Activated naive CD8-positive, alpha-beta T cell treated with anti-CD3 and anti-CD28 coated beads for 36 hours (primary cell): ENCODE measurements at regions not wholly inside any gene's neighbourhood (a gene's known extent, or its start where the extent isn't known, plus 50 kb on each side); places are given as distances from the start of the nearest gene placed in this dataset.

Experiments used
- DNase-seq: peaks from one replicate; pipeline ENCODE4 v3.0.0; 2021
- H3K27ac Mint-ChIP-seq: one replicate; pipeline ENCODE4 v1.8.0; 2022; ENCODE audit warnings: mild to moderate bottlenecking, moderate library complexity, mixed read lengths
- H3K27me3 Mint-ChIP-seq: one replicate; pipeline ENCODE4 v1.8.0; 2022; ENCODE audit warnings: mild to moderate bottlenecking, mixed read lengths
- H3K36me3 Mint-ChIP-seq: one replicate; pipeline ENCODE4 v1.8.0; 2021; ENCODE audit warnings: mild to moderate bottlenecking, mixed read lengths
- H3K4me1 Mint-ChIP-seq: one replicate; pipeline ENCODE4 v1.8.0; 2021; ENCODE audit warnings: mixed read lengths
- H3K4me3 Mint-ChIP-seq: one replicate; pipeline ENCODE4 v1.8.0; 2022; ENCODE audit warnings: mild to moderate bottlenecking, moderate library complexity, mixed read lengths
- H3K9me3 Mint-ChIP-seq: one replicate; pipeline ENCODE4 v1.8.0; 2022; ENCODE audit warnings: mixed read lengths

DNA sequence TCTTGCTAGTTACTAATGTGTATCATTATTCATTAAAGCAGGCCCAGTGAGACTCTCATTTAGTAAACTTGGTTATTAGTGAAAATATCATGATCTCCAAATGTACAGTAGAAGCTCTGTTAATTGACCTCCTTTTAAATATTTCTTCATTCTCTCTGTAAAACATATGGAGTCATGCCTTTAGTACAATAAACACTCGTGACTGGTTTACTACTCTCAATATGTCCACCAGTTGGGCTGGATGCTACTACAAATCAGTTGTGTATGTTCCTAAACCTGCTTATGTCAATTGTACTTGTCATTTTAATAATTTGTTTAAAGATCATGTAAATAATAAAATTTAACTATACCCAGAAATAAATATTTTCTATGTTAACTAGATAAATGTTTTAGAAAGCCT lies 68.6 kb upstream of the COMTD1 start:
- no peak overlapping the region for H3K4me3 Mint-ChIP-seq
- H3K4me1 Mint-ChIP-seq, result no peaks in the 10 kb centered on the region
- peaks cover 2% of the 10 kb centered on the region for H3K9me3 Mint-ChIP-seq
- no peaks in the 10 kb centered on the region for H3K36me3 Mint-ChIP-seq
- H3K27ac Mint-ChIP-seq, result no peak overlapping the region
- no peaks in the 10 kb centered on the region for H3K27me3 Mint-ChIP-seq
- DNase-seq, result no peak

- Mint-ChIP-seq H3K36me3 (no peaks in the 10 kb centered on the region), H3K27me3 (no peaks in the 10 kb centered on the region), H3K4me3 (no peak overlapping the region)
These were observed 67.5 kb upstream of the COMTD1 start for GRCh38 chr10:75303045-75303777.

GRCh38 chr10:75302029-75302428 lies 66.3 kb upstream of the COMTD1 start:
- no peak for DNase-seq
- Mint-ChIP-seq H3K36me3 (no peaks in the 10 kb centered on the region), H3K4me3 (no peak overlapping the region), H3K9me3 (peaks cover 2% of the 10 kb centered on the region), H3K27ac (no peak overlapping the region), H3K4me1 (no peaks in the 10 kb centered on the region), H3K27me3 (no peaks in the 10 kb centered on the region)

More at GRCh38 chr10:75303045-75303777, 67.5 kb upstream of the COMTD1 start:
- H3K27ac Mint-ChIP-seq, result no peak overlapping the region
- DNase-seq, result no peak
- no peaks in the 10 kb centered on the region for H3K4me1 Mint-ChIP-seq
- peaks cover 2% of the 10 kb centered on the region for H3K9me3 Mint-ChIP-seq

DNA sequence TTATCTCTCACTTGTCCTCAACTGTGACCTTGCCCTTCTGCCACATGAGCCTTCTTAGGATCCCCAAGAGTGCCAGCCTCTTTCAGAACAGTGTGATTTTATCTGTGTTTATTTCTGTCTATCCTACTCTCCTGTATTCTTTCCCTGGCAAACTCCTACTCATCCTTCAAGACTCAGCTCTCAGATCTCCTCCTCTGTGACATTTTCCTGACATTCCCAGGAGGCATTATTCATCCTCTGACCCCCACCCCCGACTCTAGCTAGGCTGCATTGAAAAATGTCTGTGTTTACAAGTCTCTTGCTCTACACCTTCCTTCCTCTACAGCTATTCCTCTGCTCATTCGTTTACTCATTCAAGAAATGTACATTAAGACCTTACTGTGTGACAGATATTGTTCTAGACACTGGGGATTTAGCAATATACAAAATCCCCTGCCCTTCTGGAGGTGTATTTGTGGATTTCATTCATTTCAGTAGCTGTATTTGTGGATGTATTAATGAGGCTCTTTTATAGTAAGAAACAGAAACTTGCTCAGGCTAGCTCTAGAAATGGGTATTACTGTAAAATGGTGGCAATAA lies 61.4 kb upstream of the COMTD1 start:
- Mint-ChIP-seq H3K4me1 (no peaks in the 10 kb centered on the region), H3K27me3 (peaks cover 3% of the 10 kb centered on the region), H3K36me3 (no peaks in the 10 kb centered on the region), H3K4me3 (no peak overlapping the region), H3K9me3 (peaks cover 2% of the 10 kb centered on the region), H3K27ac (no peak overlapping the region)
- DNase-seq, result no peak

GRCh38 chr10:75295868-75296441 lies 60.2 kb upstream of the COMTD1 start:
- Mint-ChIP-seq H3K36me3 (no peaks in the 10 kb centered on the region), H3K9me3 (peaks cover 2% of the 10 kb centered on the region), H3K4me3 (no peak overlapping the region), H3K27me3 (peaks cover 3% of the 10 kb centered on the region), H3K27ac (no peak overlapping the region), H3K4me1 (no peaks in the 10 kb centered on the region)
- DNase-seq, result no peak

DNA sequence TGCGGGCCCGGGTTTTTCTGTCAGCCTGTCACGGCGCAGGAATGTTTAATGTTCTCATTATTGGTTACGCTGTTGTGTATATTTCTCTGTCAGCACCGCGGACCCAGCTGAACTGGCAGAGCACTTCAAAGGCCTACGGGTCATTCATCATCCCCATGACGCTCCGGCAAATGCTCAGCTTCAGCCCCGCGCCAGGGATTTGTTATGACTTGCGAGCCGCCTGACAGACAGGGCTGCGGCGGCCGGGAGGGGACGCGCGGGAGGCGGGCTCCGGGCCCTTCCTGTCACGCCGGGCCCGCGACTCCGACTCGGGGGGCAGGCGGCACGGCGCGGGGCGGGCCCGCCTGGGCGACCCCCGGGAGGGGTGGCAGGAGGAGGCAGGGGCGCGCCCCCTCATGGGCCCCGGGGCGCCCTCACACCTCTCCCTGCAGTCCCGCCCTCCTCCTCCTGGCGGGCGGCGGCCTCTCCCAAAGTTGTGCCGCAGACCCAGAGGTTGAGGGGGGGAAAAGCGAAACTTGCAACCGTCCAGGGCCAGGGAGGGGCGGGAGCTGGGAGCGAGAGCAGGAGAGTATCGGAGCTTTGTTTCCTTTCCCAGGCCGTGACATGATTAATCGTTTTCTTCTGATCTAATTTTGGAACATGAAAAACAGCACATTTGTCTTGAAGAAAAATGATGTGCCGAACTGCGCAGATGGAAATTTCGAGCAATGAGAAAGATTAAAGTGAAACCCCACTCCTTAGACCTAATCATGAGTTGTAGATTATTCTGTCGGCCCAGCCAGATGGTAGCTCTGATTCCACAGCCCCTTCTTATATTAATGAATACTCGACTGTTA lies 59.3 kb upstream of the COMTD1 start:
- H3K9me3 Mint-ChIP-seq, result peaks cover 3% of the 10 kb centered on the region
- H3K36me3 Mint-ChIP-seq, result no peaks in the 10 kb centered on the region
- H3K27me3 Mint-ChIP-seq, result peaks cover 3% of the 10 kb centered on the region
- H3K4me3 Mint-ChIP-seq, result peak overlapping the region; percentile 66
- H3K27ac Mint-ChIP-seq, result peak overlapping the region; percentile 42
- peak; percentile 82 for DNase-seq
- no peaks in the 10 kb centered on the region for H3K4me1 Mint-ChIP-seq

DNA sequence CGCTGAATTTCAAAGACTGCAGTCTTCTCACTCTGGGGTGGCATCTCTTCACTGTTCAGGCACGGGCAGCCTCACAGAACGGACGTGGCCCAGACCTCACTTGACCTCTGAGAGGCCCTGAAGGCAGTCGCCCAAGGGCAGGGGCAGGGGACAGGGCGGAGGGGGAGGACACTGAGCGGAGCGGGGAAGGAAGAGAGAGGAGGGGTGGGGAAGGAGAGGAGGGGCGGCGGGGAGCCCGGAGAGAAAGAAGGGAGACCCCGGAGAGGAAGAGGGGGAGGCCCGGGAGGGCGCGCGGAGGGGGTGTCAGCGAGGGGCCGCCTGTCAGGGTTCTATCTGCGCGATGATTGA lies 58.7 kb upstream of the COMTD1 start:
- H3K27me3 Mint-ChIP-seq, result peaks cover 3% of the 10 kb centered on the region
- H3K27ac Mint-ChIP-seq, result no peak overlapping the region
- no peaks in the 10 kb centered on the region for H3K36me3 Mint-ChIP-seq
- no peaks in the 10 kb centered on the region for H3K4me1 Mint-ChIP-seq
- DNase-seq, result no peak
- peaks cover 3% of the 10 kb centered on the region for H3K9me3 Mint-ChIP-seq
- peak overlapping the region; percentile 66 for H3K4me3 Mint-ChIP-seq

DNA sequence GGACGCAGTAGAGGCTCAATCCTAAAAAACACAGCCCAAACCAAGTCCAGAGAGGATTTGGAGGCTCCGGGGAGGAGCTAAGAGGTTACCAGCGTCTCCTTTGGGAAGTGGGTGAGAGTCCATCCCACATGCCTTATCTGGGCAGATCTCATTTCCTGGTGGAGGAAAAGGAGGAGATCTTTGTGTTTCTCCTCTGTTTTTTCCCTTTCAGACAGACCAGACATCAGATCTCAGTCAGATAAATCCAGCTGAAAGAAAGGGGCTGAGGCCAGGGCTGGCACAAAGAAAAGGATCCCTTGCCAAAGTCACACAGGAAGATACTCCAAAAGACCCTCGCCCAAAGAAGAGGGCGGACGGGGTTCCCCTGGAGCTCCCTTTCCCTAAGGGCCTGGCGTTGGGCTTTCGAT lies 58.3 kb upstream of the COMTD1 start:
- no peak for DNase-seq
- H3K4me3 Mint-ChIP-seq, result no peak overlapping the region

DNA sequence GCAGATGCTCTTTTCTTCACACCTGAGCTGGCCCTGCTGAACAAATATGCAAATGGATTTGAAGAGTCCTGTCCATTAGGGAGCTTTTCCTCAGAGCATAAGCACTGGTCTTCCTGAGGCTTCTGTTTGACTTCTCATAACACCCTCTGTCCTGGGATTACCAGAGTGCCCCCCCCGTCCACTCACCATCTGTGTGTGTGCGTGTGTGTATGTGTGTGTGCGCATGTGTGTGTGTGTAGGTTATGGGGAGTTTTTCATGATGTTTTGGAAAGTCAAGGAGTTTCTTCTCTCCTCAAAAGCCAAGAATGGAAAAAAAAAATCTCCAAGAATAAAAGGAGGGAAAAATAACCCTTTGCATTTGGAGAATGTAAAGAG lies 57.7 kb upstream of the COMTD1 start:
- Mint-ChIP-seq H3K4me3 (no peak overlapping the region), H3K4me1 (no peaks in the 10 kb centered on the region), H3K36me3 (no peaks in the 10 kb centered on the region), H3K27ac (no peak overlapping the region), H3K9me3 (peaks cover 3% of the 10 kb centered on the region), H3K27me3 (peaks cover 6% of the 10 kb centered on the region)
- no peak for DNase-seq

More for the DNA sequence above, 58.3 kb upstream of the COMTD1 start:
- Mint-ChIP-seq H3K27me3 (peaks cover 3% of the 10 kb centered on the region), H3K4me1 (no peaks in the 10 kb centered on the region), H3K36me3 (no peaks in the 10 kb centered on the region), H3K27ac (no peak overlapping the region), H3K9me3 (peaks cover 3% of the 10 kb centered on the region)

- Mint-ChIP-seq H3K4me3 (no peak overlapping the region), H3K4me1 (no peaks in the 10 kb centered on the region), H3K27ac (no peak overlapping the region), H3K36me3 (no peaks in the 10 kb centered on the region), H3K27me3 (peaks cover 7% of the 10 kb centered on the region), H3K9me3 (peaks cover 3% of the 10 kb centered on the region)
- DNase-seq, result no peak
These were observed 57.2 kb upstream of the COMTD1 start for GRCh38 chr10:75292794-75293445.

- Mint-ChIP-seq H3K9me3 (peaks cover 3% of the 10 kb centered on the region), H3K27ac (no peak overlapping the region), H3K4me3 (no peak overlapping the region), H3K36me3 (no peaks in the 10 kb centered on the region), H3K27me3 (peaks cover 10% of the 10 kb centered on the region), H3K4me1 (no peaks in the 10 kb centered on the region)
- DNase-seq, result no peak
These were observed 56.0 kb upstream of the COMTD1 start for GRCh38 chr10:75291805-75292204.

DNA sequence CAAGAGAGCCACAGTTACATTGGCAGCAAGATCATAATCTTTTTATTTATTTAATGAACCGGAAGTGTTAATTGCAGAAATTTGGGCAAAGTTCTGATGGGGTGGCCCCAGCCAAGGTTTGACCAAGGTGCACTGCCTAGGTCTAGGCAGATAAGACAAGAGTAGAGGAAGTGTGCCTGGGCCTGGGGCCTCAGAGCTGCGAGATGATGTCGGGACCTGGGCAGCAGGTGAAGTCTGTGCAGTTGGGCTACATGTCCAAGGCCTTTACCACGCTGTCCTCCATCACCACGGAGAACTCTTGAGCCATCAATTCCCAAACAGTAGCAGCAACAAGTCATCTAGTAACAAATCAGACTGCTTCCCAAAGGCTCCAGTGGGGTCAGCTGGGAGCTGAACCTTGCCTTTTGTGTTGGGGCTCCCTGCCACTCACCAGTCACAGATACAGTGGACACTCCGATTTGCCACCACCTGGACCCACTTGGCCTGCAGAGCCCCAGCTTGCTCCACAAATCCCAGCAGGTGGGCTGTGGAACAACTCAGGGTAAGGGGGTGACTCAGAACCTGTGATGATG lies 52.5 kb upstream of the COMTD1 start:
- no peak for DNase-seq
- Mint-ChIP-seq H3K27me3 (peaks cover 23% of the 10 kb centered on the region), H3K36me3 (no peaks in the 10 kb centered on the region), H3K4me1 (no peaks in the 10 kb centered on the region), H3K9me3 (peaks cover 3% of the 10 kb centered on the region), H3K4me3 (no peak overlapping the region), H3K27ac (no peak overlapping the region)

GRCh38 chr10:75287697-75288096 lies 51.9 kb upstream of the COMTD1 start:
- H3K4me3 Mint-ChIP-seq, result no peak overlapping the region
- no peaks in the 10 kb centered on the region for H3K4me1 Mint-ChIP-seq
- peaks cover 3% of the 10 kb centered on the region for H3K9me3 Mint-ChIP-seq
- no peak overlapping the region for H3K27ac Mint-ChIP-seq
- no peaks in the 10 kb centered on the region for H3K36me3 Mint-ChIP-seq
- H3K27me3 Mint-ChIP-seq, result peaks cover 25% of the 10 kb centered on the region
- no peak for DNase-seq

GRCh38 chr10:75286901-75287300 lies 51.1 kb upstream of the COMTD1 start:
- Mint-ChIP-seq H3K4me1 (no peaks in the 10 kb centered on the region), H3K4me3 (no peak overlapping the region), H3K27me3 (peaks cover 25% of the 10 kb centered on the region)

More at GRCh38 chr10:75286901-75287300, 51.1 kb upstream of the COMTD1 start:
- H3K9me3 Mint-ChIP-seq, result peaks cover 3% of the 10 kb centered on the region
- H3K27ac Mint-ChIP-seq, result no peak overlapping the region
- DNase-seq, result no peak
- no peaks in the 10 kb centered on the region for H3K36me3 Mint-ChIP-seq
